GM12878 (cell line): ENCODE measurements at regions not wholly inside any gene's neighbourhood (a gene's known extent, or its start where the extent isn't known, plus 50 kb on each side); places are given as distances from the start of the nearest gene placed in this dataset.

Experiments
- ATAC-seq: fragments of 200-7000 bp; cut with Tn5 transposase; 3 replicates; pipeline ENCODE4 v1.9.1; 2020; ENCODE audit warnings: mild to moderate bottlenecking, moderate library complexity
- BruUV-seq: library from RNA; stranded (reverse); fragments of 400-500 nt; replicated peaks from 2 replicates; lab custom pipeline; 2021; lab: Mats Ljungman, UMichigan
- CTCF ChIA-PET: fragments of 300-600 bp; sonication (Branson Sonifier 250); formaldehyde crosslinking; extraction: SDS; loops from one replicate; lab custom pipeline; 2021; ENCODE audit warnings: inconsistent platforms; lab: Yijun Ruan, JAX
- POLR2A ChIA-PET: fragments of 350-600 bp; formaldehyde crosslinking; extraction: SDS; loops from one replicate; lab custom pipeline; 2021; ENCODE audit warnings: inconsistent platforms; lab: Charles Lee
- RAD21 ChIA-PET: fragments of 300-600 bp; sonication (Branson Sonifier 250); formaldehyde crosslinking; loops from one replicate; lab custom pipeline; 2023; ENCODE audit warnings: antibody characterized with exemption; ENCODE audit not compliant: unreplicated experiment; lab: Charles Lee
- SMC1A ChIA-PET: fragments of 300-600 bp; sonication (Branson Sonifier 250); formaldehyde crosslinking; loops from one replicate; lab custom pipeline; 2023; ENCODE audit not compliant: unreplicated experiment, uncharacterized antibody; lab: Charles Lee
- DNase-seq: peaks from one replicate; pipeline ENCODE4 v3.0.0-alpha.2; 2011; ENCODE audit warnings: low read depth, low spot score
- FAIRE-seq: peaks from 3 replicates; lab custom pipeline; 2011; peaks lifted over from hg19 to GRCh38; lab: Jason Lieb, UNC
- H2AFZ ChIP-seq: 2 replicates; pipeline ENCODE4 v1.6.0; 2011; ENCODE audit warnings: low read depth, low read length, control low read depth; ENCODE audit not compliant: control insufficient read depth
- H3K27ac ChIP-seq: 2 replicates; pipeline ENCODE4 v1.5.1; 2011; ENCODE audit warnings: control low read depth; ENCODE audit not compliant: control insufficient read depth, insufficient read depth
- H3K27me3 ChIP-seq, 2 experiments: replicated peaks in 1 of 2; 2 replicates each; pipeline versions ENCODE4 v1.6.0 to v1.6.1; 2011; ENCODE audit warnings: low read length in 1 of 2; ENCODE audit not compliant: control insufficient read depth in 2 of 2, insufficient read depth in 2 of 2
- H3K36me3 ChIP-seq, 2 experiments: 2 replicates each; pipeline ENCODE4 v1.5.1; 2011; ENCODE audit warnings: low read length in 1 of 2; ENCODE audit not compliant: control insufficient read depth in 2 of 2, insufficient read depth in 2 of 2
- H3K4me1 ChIP-seq: 2 replicates; pipeline ENCODE4 v1.6.1; 2011; ENCODE audit warnings: mild to moderate bottlenecking, low read length, moderate library complexity, mixed read lengths; ENCODE audit not compliant: control insufficient read depth, insufficient read depth
- H3K4me2 ChIP-seq: 2 replicates; pipeline ENCODE4 v1.6.0; 2011; ENCODE audit warnings: control low read depth; ENCODE audit not compliant: control insufficient read depth, insufficient read depth
- H3K4me3 ChIP-seq: fragments of 200-600 bp; sonication (generic); 2 replicates; pipeline ENCODE4 v1.5.1; 2016
- H3K79me2 ChIP-seq: 2 replicates; pipeline ENCODE4 v1.6.0; 2011; ENCODE audit warnings: low read length; ENCODE audit not compliant: control insufficient read depth, insufficient read depth
- H3K9ac ChIP-seq: 2 replicates; pipeline ENCODE4 v1.8.0; 2011; ENCODE audit warnings: low read length, control low read depth, mixed read lengths; ENCODE audit not compliant: control insufficient read depth, insufficient read depth
- H3K9me3 ChIP-seq: replicated peaks from 3 replicates; pipeline ENCODE4 v1.5.1; 2011; ENCODE audit warnings: mild to moderate bottlenecking, low read length; ENCODE audit not compliant: control insufficient read depth, insufficient read depth
- H4K20me1 ChIP-seq: 2 replicates; pipeline ENCODE4 v1.6.0; 2011; ENCODE audit not compliant: control insufficient read depth, insufficient read depth
- BMI1 ChIP-seq: fragments of 450-650 bp; IDR thresholded peaks from 2 replicates; pipeline ENCODE4 v1.6.1; 2016; ENCODE audit warnings: mild to moderate bottlenecking, moderate library complexity, borderline replicate concordance
- FOXM1 ChIP-seq: IDR thresholded peaks from 2 replicates; pipeline ENCODE4 v1.6.1; 2012; ENCODE audit warnings: low read depth, mild to moderate bottlenecking, inconsistent platforms, low read length, moderate library complexity
- NBN ChIP-seq: fragments of 450-650 bp; IDR thresholded peaks from 2 replicates; pipeline ENCODE4 v1.6.1; 2016
- NRF1 ChIP-seq: conservative IDR thresholded peaks from 2 replicates; pipeline ENCODE4 v1.6.1; 2011; ENCODE audit warnings: mild to moderate bottlenecking, low read depth, low read length, improper control_type of control experiment
- SIN3A ChIP-seq: IDR thresholded peaks from 2 replicates; pipeline ENCODE4 v1.6.1; 2012; ENCODE audit warnings: low read depth, low read length, improper control_type of control experiment
- SIX5 ChIP-seq: IDR thresholded peaks from 2 replicates; pipeline ENCODE4 v1.6.1; 2011; ENCODE audit warnings: mild to moderate bottlenecking, low read depth, low read length, moderate library complexity; ENCODE audit not compliant: severe bottlenecking
- SMAD5 ChIP-seq: IDR thresholded peaks from 2 replicates; pipeline ENCODE4 v1.6.1; 2016; ENCODE audit warnings: antibody characterized with exemption, low read depth
- SP1 ChIP-seq: IDR thresholded peaks from one replicate; pipeline ENCODE4 v1.6.1; 2011; ENCODE audit warnings: low read depth, low read length
- TCF12 ChIP-seq: IDR thresholded peaks from 2 replicates; pipeline ENCODE4 v1.6.1; 2011; ENCODE audit warnings: low read depth, mild to moderate bottlenecking, low read length
- USF2 ChIP-seq: IDR thresholded peaks from 2 replicates; pipeline ENCODE4 v1.6.1; 2011; ENCODE audit warnings: low read depth, low read length, improper control_type of control experiment, borderline replicate concordance
- ZBTB4 ChIP-seq: fragments of 450-650 bp; formaldehyde crosslinking; IDR thresholded peaks from 2 replicates; pipeline ENCODE4 v1.4.0; 2022; ENCODE audit warnings: mild to moderate bottlenecking, moderate library complexity
- ZNF217 ChIP-seq: fragments of 450-650 bp; IDR thresholded peaks from 2 replicates; pipeline ENCODE4 v1.6.1; 2017; ENCODE audit warnings: antibody characterized with exemption, mild to moderate bottlenecking
- ZNF274 ChIP-seq: IDR thresholded peaks from one replicate; pipeline ENCODE4 v1.8.0; 2011; ENCODE audit not compliant: insufficient read length, insufficient read depth
- WGBS: methylation state at CpG from one replicate; pipeline ENCODE4 v1.1.6; 2016; ENCODE audit warnings: low lambda C conversion rate; ENCODE audit not compliant: insufficient replicate concordance, insufficient coverage; ENCODE audit errors: missing lambda C conversion rate; 5-methylcytosine and 5-hydroxymethylcytosine counted together
- in situ Hi-C: fragments of 300-500 bp; cut with MboI; formaldehyde crosslinking; loops from 9 replicates; pipeline ENCODE4 v1.14.3; 2018; ENCODE audit warnings: mixed read lengths
- intact Hi-C: fragments of 100-400 bp; cut with micrococcal nuclease; formaldehyde crosslinking; loops from one replicate; pipeline ENCODE4 v1.14.2; 2022; ENCODE audit not compliant: unreplicated experiment
- TF ChIP-seq, protein P1 (sequence below): fragments of 450-650 bp; IDR thresholded peaks from 2 replicates; pipeline ENCODE4 v1.6.1; 2016; ENCODE audit warnings: mild to moderate bottlenecking, moderate library complexity, borderline replicate concordance
- TF ChIP-seq, protein P2 (sequence below): IDR thresholded peaks from 2 replicates; pipeline ENCODE4 v1.6.1; 2011; ENCODE audit warnings: borderline replicate concordance, low read depth, mild to moderate bottlenecking, moderate library complexity, low read length; ENCODE audit not compliant: insufficient read depth, poor library complexity, severe bottlenecking

DNA sequence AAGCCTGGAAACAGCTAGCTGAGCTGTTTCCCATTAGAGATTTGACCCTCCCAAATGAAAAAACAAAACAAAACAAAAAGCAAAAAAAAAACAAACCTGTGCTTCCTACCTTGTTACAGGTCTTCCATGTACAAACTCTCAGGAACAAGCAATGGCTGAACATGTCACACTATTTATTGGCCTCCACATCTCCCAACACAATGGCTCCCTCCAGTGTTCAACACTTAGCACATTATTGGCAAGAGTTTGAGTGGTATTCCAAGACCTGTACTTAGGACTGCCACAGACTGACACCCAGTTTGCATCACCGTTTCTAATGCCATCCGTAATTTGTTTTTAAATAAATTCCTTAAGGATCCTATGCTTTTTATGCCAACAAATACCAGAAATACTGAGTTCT, 195.0 kb upstream of the OLFM3 start (continued):
- TF ChIP-seq ZBTB4 (CRISPR knock-in tag) = no peak
- no peak for TF ChIP-seq USF2

- H2AFZ ChIP-seq = no peak overlapping the region
- no peak for FAIRE-seq
- in situ Hi-C loops = loop anchor here (25.0 kb wide), 1 partner anchor 678 kb away; no protein-coding TSS in a partner anchor
- POLR2A ChIA-PET = no interaction called here
- H3K27me3 ChIP-seq = no peaks in the 10 kb centered on the region
- no peak for ATAC-seq
- CTCF ChIA-PET = no interaction called here
- H3K79me2 ChIP-seq = no peaks in the 10 kb centered on the region
- H3K36me3 ChIP-seq = no peaks in the 10 kb centered on the region
- no peaks in the 10 kb centered on the region for H3K4me1 ChIP-seq
- DNase-seq = no peak
- RAD21 ChIA-PET = no interaction called here
- intact Hi-C loops = loop anchor here (10.0 kb wide), 1 partner anchor 366 kb away; no protein-coding TSS in a partner anchor
- no TSS peak for BruUV-seq
- H4K20me1 ChIP-seq = no peaks in the 10 kb centered on the region
- no peak overlapping the region for H3K27ac ChIP-seq
- WGBS = 0% methylated on average over 1 of the region's 1 CpG
- H3K9me3 ChIP-seq = no peaks in the 10 kb centered on the region
- no peak overlapping the region for H3K9ac ChIP-seq
- H3K4me2 ChIP-seq = no peak overlapping the region
- SMC1A ChIA-PET = no interaction called here
- no peak overlapping the region for H3K4me3 ChIP-seq
- no peak for TF ChIP-seq NBN
- TF ChIP-seq SIN3A = no peak
- TF ChIP-seq NRF1 = no peak
- no peak for TF ChIP-seq SIX5
- no peak for TF ChIP-seq TCF12
- TF ChIP-seq ZNF217 = no peak
- no peak for TF ChIP-seq SP1
- no peak for TF ChIP-seq BMI1
- no peak for TF ChIP-seq FOXM1
- no peak for TF ChIP-seq ZNF274
- TF ChIP-seq SMAD5 = no peak
- TF ChIP-seq, protein P1, sequence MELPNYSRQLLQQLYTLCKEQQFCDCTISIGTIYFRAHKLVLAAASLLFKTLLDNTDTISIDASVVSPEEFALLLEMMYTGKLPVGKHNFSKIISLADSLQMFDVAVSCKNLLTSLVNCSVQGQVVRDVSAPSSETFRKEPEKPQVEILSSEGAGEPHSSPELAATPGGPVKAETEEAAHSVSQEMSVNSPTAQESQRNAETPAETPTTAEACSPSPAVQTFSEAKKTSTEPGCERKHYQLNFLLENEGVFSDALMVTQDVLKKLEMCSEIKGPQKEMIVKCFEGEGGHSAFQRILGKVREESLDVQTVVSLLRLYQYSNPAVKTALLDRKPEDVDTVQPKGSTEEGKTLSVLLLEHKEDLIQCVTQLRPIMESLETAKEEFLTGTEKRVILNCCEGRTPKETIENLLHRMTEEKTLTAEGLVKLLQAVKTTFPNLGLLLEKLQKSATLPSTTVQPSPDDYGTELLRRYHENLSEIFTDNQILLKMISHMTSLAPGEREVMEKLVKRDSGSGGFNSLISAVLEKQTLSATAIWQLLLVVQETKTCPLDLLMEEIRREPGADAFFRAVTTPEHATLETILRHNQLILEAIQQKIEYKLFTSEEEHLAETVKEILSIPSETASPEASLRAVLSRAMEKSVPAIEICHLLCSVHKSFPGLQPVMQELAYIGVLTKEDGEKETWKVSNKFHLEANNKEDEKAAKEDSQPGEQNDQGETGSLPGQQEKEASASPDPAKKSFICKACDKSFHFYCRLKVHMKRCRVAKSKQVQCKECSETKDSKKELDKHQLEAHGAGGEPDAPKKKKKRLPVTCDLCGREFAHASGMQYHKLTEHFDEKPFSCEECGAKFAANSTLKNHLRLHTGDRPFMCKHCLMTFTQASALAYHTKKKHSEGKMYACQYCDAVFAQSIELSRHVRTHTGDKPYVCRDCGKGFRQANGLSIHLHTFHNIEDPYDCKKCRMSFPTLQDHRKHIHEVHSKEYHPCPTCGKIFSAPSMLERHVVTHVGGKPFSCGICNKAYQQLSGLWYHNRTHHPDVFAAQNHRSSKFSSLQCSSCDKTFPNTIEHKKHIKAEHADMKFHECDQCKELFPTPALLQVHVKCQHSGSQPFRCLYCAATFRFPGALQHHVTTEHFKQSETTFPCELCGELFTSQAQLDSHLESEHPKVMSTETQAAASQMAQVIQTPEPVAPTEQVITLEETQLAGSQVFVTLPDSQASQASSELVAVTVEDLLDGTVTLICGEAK = no peak
- TF ChIP-seq, protein P2, sequence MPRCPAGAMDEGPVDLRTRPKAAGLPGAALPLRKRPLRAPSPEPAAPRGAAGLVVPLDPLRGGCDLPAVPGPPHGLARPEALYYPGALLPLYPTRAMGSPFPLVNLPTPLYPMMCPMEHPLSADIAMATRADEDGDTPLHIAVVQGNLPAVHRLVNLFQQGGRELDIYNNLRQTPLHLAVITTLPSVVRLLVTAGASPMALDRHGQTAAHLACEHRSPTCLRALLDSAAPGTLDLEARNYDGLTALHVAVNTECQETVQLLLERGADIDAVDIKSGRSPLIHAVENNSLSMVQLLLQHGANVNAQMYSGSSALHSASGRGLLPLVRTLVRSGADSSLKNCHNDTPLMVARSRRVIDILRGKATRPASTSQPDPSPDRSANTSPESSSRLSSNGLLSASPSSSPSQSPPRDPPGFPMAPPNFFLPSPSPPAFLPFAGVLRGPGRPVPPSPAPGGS = no peak
These were observed 193.7 kb upstream of the OLFM3 start for GRCh38 chr1:102190429-102190828.
